GM08714 (cell line): ENCODE measurements at regions not wholly inside any gene's neighbourhood (a gene's known extent, or its start where the extent isn't known, plus 50 kb on each side); places are given as distances from the start of the nearest gene placed in this dataset.

ENCODE experiments used
- H3K4me3 ChIP-seq: fragments of 200-500 bp; sonication (Bioruptor generic); 2 replicates; pipeline ENCODE4 v1.5.1; 2014; ENCODE audit warnings: mild to moderate bottlenecking, low read length, inconsistent platforms
- ZNF274 ChIP-seq: IDR thresholded peaks from 2 replicates; pipeline ENCODE4 v1.6.1; 2012; ENCODE audit warnings: mild to moderate bottlenecking, low read depth, low read length

- no peak overlapping the region for H3K4me3 ChIP-seq
- no peak for TF ChIP-seq ZNF274
Measured at GRCh38 chr6:21893793-21894192, 300.2 kb downstream of the SOX4 start.

- TF ChIP-seq ZNF274: no peak
Measured at GRCh38 chr6:21895555-21895954, 302.0 kb downstream of the SOX4 start.

GRCh38 chr6:21898107-21898796 lies 304.7 kb downstream of the SOX4 start:
- TF ChIP-seq ZNF274: no peak

More at GRCh38 chr6:21895555-21895954, 302.0 kb downstream of the SOX4 start:
- H3K4me3 ChIP-seq: no peak overlapping the region

GRCh38 chr6:21899708-21900107 lies 306.2 kb downstream of the SOX4 start:
- H3K4me3 ChIP-seq: no peak overlapping the region
- no peak for TF ChIP-seq ZNF274

More at GRCh38 chr6:21898107-21898796, 304.7 kb downstream of the SOX4 start:
- no peak overlapping the region for H3K4me3 ChIP-seq

GRCh38 chr6:21900730-21901129 lies 307.2 kb downstream of the SOX4 start:
- TF ChIP-seq ZNF274: no peak
- H3K4me3 ChIP-seq: no peak overlapping the region

GRCh38 chr6:21902628-21903169 lies 309.1 kb downstream of the SOX4 start:
- TF ChIP-seq ZNF274: no peak
- no peak overlapping the region for H3K4me3 ChIP-seq

DNA sequence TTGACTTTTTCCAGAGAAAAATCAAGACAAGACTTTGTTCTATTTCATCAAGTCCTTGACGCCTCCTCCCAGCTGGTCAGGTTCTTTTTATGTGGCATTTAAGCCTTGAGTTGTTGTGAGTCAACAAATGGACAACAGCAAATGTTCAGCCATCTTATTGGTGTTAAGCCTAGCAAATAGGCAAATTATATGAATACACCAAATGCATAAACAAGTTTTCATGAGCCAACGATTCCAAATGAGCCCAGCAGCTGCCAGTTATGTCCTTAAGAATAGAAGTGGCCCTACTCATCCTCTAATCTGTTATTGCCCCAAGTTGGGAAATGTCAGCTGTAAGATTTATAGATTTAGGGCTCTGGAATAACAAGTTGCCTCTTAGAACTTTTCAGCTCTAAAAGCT lies 312.0 kb downstream of the SOX4 start:
- no peak overlapping the region for H3K4me3 ChIP-seq
- TF ChIP-seq ZNF274: no peak

GRCh38 chr6:21906826-21907225 lies 313.3 kb downstream of the SOX4 start:
- no peak overlapping the region for H3K4me3 ChIP-seq
- no peak for TF ChIP-seq ZNF274

DNA sequence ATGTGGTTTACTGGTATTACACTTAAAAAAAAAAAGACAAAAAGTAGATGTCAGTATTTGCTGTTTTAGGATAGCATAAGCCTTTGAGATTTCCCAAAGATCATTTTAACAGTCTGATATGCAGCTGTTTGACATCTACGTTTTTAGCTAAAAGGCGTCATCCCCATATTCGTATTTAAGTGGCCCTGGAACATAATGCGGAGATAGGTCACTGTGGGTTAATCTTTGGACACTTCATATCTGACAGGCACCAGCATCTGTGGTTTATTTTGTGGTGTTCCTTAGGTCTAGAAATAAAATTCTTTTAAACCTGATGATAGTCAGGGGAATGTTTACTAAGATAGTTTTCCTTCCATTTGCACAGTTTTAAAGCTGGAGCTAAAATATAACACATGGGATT lies 313.7 kb downstream of the SOX4 start:
- no peak overlapping the region for H3K4me3 ChIP-seq
- TF ChIP-seq ZNF274: no peak

GRCh38 chr6:21908161-21908848 lies 314.8 kb downstream of the SOX4 start:
- no peak for TF ChIP-seq ZNF274
- no peak overlapping the region for H3K4me3 ChIP-seq

GRCh38 chr6:21909321-21909720 lies 315.8 kb downstream of the SOX4 start:
- TF ChIP-seq ZNF274: no peak
- no peak overlapping the region for H3K4me3 ChIP-seq

- no peak for TF ChIP-seq ZNF274
- no peak overlapping the region for H3K4me3 ChIP-seq
Measured at GRCh38 chr6:21911208-21911607, 317.7 kb downstream of the SOX4 start.

DNA sequence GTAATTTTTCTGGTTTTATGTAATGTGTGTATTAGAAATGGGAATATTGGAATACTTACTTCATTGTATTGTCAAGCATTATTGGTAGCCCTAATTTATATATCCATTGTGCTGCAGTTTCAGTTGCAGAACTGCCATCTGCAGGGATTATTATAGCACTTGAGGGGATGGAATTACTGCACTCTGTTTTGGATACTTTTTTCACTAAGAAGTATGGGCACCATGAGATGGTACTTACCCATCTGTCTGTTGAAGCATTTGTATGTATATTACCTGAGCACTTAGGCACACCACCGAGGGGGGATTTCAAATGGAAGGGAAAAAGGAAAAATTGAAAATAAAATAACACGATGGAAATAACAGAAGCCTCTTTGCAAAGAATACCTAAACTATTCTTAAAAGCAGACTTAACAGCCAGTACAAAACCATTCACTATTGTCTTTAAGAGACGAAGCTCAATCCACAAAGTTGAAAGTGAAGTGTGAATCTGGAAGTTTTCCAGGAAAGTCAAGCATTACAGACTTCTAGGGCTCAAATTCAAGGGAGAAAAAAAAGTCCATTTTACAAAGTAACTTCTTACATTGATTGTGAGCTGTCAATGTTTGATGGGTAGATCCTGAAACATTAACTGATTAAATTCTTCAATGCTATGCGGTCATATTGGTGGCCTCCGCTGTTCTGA lies 318.7 kb downstream of the SOX4 start:
- no peak for TF ChIP-seq ZNF274
- H3K4me3 ChIP-seq: no peak overlapping the region

- H3K4me3 ChIP-seq: no peak overlapping the region
- no peak for TF ChIP-seq ZNF274
Measured at GRCh38 chr6:21914121-21914973, 320.8 kb downstream of the SOX4 start.
